Transverse colon (tissue), 4 donors: ENCODE measurements at regions not wholly inside any gene's neighbourhood (a gene's known extent, or its start where the extent isn't known, plus 50 kb on each side); places are given as distances from the start of the nearest gene placed in this dataset.

Experiments used
- DNase-seq: peaks from one replicate; pipeline ENCODE4 v3.0.0-alpha.2; 2019
- H3K27ac ChIP-seq, 4 donors: fragments of 200-600 bp; sonication (generic); 2 replicates each; pipeline ENCODE4 v1.5.1; 2016 to 2018; ENCODE audit warnings: inconsistent platforms in 4 of 4
- H3K27me3 ChIP-seq: fragments of 200-600 bp; sonication (generic); 2 replicates; pipeline ENCODE4 v1.5.1; 2017; ENCODE audit warnings: inconsistent platforms
- H3K36me3 ChIP-seq, 4 donors: fragments of 200-600 bp; sonication (generic); 2 replicates each; pipeline ENCODE4 v1.5.1; 2017 to 2019; ENCODE audit warnings: inconsistent platforms in 4 of 4
- H3K4me1 ChIP-seq, 4 donors: fragments of 200-600 bp; sonication (generic); 2 replicates each; pipeline ENCODE4 v1.5.1; 2017 to 2020; ENCODE audit warnings: inconsistent platforms in 4 of 4
- H3K4me3 ChIP-seq, 4 donors: fragments of 200-600 bp; sonication (generic); 1 replicate in 1 of 4; 2 replicates in 3 of 4; pipeline versions ENCODE4 v1.5.1 to v1.6.1; 2017 to 2019; ENCODE audit warnings: inconsistent platforms in 4 of 4
- H3K9me3 ChIP-seq, 2 donors: fragments of 200-600 bp; sonication (generic); 2 replicates each; pipeline ENCODE4 v1.5.1; 2017 to 2019; ENCODE audit warnings: inconsistent platforms in 2 of 2
- EP300 ChIP-seq: sonication (generic); formaldehyde crosslinking; IDR thresholded peaks from one replicate; pipeline ENCODE4 v1.6.1; 2017; ENCODE audit warnings: antibody characterized with exemption, low read depth
- POLR2A ChIP-seq: fragments of 450-650 bp; IDR thresholded peaks from one replicate; pipeline ENCODE4 v1.6.1; 2016; ENCODE audit warnings: antibody characterized with exemption, mild to moderate bottlenecking, moderate library complexity
- POLR2AphosphoS5 ChIP-seq, 3 donors: sonication (generic); formaldehyde crosslinking; IDR thresholded peaks; one replicate each; pipeline ENCODE4 v1.6.1; 2016; ENCODE audit warnings: antibody characterized with exemption in 3 of 3
- WGBS, 2 donors: methylation state at CpG; one replicate each; pipeline ENCODE4 v1.1.5; 2018; ENCODE audit warnings: low coverage in 1 of 2; 5-methylcytosine and 5-hydroxymethylcytosine counted together
- in situ Hi-C, 4 donors: fragments of 200-750 bp; cut with MboI; loops; one replicate each; pipeline versions ENCODE4 v1.15.0 to v1.15.1; 2017; ENCODE audit warnings: low sequenced_read_pairs in 3 of 4, low pct_ligation_motif_present in 1 of 4, low pct_unique_long_range_greater_than_20kb in 1 of 4
- intact Hi-C: fragments of 100-400 bp; cut with DNase I; formaldehyde crosslinking; loops from one replicate; pipeline ENCODE4 v1.15.1; 2023; ENCODE audit warnings: low total_unique reads
- TF ChIP-seq, protein P1 (sequence below), 5 experiments: fragments of 200-600 bp in 3 of 5; fragments of 450-650 bp in 2 of 5; sonication (generic) in 3 of 5; IDR thresholded peaks; 1 replicate in 2 of 5; 2 replicates in 3 of 5; pipeline ENCODE4 v1.5.1; 2016 to 2017; ENCODE audit warnings: antibody characterized with exemption in 5 of 5, inconsistent platforms in 3 of 5, mild to moderate bottlenecking in 2 of 5, moderate library complexity in 1 of 5

DNA sequence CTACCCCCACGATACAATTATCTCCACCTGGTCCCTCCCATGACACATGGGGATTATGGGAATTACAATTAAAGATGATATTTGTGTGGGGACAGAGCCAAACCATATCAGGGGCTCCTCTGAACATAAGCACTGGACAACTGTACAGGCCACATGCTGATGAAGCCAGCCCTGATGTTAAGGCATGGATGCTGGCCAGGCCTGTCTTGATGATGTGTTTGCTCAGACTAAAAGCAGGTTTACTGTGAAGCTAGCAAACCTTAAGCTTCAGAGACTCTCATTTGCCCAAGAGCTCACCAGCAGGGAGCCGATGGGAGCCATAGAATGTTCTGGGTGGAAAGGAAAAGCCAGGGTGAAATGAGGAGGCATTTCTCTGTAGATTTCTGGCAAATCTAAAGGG, 135.3 kb upstream of the KCNK1 start:
- intact Hi-C loops = no loop called here
- Histone ChIP-seq H3K4me1 (no peaks in the 10 kb centered on the region), H3K27ac (no peak overlapping the region), H3K27me3 (no peaks in the 10 kb centered on the region), H3K36me3 (no peaks in the 10 kb centered on the region), H3K4me3 (no peak overlapping the region), H3K9me3 (no peaks in the 10 kb centered on the region)
- in situ Hi-C loops = no loop called here
- DNase-seq = no peak
- TF ChIP-seq, protein P1, sequence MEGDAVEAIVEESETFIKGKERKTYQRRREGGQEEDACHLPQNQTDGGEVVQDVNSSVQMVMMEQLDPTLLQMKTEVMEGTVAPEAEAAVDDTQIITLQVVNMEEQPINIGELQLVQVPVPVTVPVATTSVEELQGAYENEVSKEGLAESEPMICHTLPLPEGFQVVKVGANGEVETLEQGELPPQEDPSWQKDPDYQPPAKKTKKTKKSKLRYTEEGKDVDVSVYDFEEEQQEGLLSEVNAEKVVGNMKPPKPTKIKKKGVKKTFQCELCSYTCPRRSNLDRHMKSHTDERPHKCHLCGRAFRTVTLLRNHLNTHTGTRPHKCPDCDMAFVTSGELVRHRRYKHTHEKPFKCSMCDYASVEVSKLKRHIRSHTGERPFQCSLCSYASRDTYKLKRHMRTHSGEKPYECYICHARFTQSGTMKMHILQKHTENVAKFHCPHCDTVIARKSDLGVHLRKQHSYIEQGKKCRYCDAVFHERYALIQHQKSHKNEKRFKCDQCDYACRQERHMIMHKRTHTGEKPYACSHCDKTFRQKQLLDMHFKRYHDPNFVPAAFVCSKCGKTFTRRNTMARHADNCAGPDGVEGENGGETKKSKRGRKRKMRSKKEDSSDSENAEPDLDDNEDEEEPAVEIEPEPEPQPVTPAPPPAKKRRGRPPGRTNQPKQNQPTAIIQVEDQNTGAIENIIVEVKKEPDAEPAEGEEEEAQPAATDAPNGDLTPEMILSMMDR (IDR thresholded peaks at IDR 0.05) = no peak
- TF ChIP-seq POLR2A (no peak), EP300 (no peak), POLR2AphosphoS5 (IDR thresholded peaks at IDR 0.05) (no peak)
- 76 to 86% methylated on average over 1 to 2 of the region's 2 CpGs for WGBS, 2 donors

DNA sequence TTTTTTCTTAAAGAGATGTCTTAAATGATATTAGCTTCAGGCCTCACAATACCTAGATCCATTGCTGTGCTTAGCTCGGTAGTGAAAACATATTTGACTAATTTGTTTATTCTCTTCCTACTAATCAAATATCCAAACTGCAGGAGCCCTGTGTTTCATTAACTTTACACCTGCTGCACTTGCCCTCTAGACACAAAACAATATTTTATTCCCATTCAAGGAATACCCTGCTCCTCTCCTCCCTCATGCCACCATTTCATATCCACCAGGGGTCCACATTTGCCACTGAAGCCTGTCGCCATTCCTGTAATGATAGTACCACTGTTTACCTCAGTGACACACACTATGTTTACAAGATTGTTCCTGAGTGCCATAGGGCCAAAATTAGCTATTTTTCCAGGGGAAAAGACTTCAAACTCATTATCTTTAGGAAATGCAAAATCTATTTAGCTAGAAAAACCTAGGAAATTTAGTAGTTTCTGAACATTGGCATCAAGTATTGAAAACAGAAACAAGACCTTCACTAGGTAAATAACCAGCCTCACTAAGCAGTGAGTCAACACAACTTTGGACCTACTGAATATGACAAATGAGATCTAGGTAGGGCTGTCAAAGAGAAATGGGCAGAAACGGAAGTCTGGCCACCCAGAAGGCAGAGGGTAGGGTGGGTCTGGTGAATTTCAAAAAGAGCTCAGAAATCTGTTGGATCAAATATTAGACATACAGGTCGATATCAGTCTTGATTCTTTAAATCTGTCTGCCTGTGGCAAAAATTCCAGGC, 134.6 kb upstream of the KCNK1 start:
- H3K36me3 ChIP-seq = no peaks in the 10 kb centered on the region
- in situ Hi-C loops = no loop called here
- 54 to 57% methylated on average over 3 to 4 of the region's 4 CpGs for WGBS, 2 donors
- no peaks in the 10 kb centered on the region for H3K4me1 ChIP-seq
- H3K9me3 ChIP-seq = no peaks in the 10 kb centered on the region
- intact Hi-C loops = no loop called here
- no peak overlapping the region for H3K27ac ChIP-seq
- H3K4me3 ChIP-seq = no peak overlapping the region
- no peaks in the 10 kb centered on the region for H3K27me3 ChIP-seq
- DNase-seq = no peak
- TF ChIP-seq POLR2AphosphoS5 (IDR thresholded peaks at IDR 0.05) (no peak), EP300 (no peak), POLR2A (no peak)
- TF ChIP-seq, protein P1 (IDR thresholded peaks at IDR 0.05) = no peak

DNA sequence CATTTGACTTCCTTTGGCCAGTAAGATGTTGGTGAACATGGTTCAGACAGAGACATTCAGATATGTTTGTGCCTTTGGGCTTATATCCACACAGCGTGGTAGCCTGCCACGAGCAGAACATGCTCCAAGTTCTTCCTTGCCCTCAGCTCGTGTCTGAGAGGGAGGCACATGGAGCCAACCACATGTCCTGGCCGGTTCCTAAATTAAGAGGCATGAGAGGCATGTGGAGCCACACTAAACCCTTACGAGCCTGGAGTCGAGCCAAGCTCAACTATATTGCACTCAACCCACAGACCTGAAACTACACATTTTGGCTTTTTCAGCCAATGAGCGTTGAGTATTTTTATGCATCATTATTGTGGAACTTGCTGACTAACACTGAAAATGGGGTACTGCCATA, 133.7 kb upstream of the KCNK1 start:
- no peaks in the 10 kb centered on the region for H3K36me3 ChIP-seq
- H3K4me3 ChIP-seq = no peak overlapping the region
- in situ Hi-C loops = no loop called here
- intact Hi-C loops = no loop called here
- no peak for DNase-seq
- no peak for TF ChIP-seq POLR2AphosphoS5 (IDR thresholded peaks at IDR 0.05)
- TF ChIP-seq EP300 = no peak
- TF ChIP-seq POLR2A = no peak
- TF ChIP-seq, protein P1 (IDR thresholded peaks at IDR 0.05) = no peak
- no peaks in the 10 kb centered on the region for H3K27me3 ChIP-seq
- WGBS, 2 donors = 55 to 70% methylated on average over 2 to 7 of the region's 7 CpGs
- no peak overlapping the region for H3K27ac ChIP-seq
- H3K4me1 ChIP-seq = no peaks in the 10 kb centered on the region
- H3K9me3 ChIP-seq = no peaks in the 10 kb centered on the region

DNA sequence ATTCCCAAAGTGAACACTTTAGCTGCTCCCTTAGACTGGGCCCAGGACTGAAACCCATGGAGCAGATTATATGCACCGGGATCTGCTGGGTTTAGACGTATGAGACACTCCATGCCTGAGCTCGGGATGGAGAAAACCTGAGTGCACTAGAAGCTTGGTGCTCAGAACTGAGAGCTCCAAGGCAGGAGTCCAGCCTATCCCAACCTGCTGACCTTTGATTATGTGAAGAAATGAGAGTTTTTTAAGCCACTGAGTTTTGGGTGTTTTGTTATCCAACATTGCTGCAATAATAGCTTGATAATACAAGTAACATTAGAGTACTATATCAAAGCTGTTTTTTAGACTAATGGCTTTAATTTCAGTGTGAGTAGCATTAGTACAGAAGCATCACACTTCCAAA, 131.5 kb upstream of the KCNK1 start:
- 87 to 93% methylated on average over 3 of the region's 3 CpGs for WGBS, 2 donors
- intact Hi-C loops = no loop called here
- H3K4me3 ChIP-seq = no peak overlapping the region
- H3K27me3 ChIP-seq = no peaks in the 10 kb centered on the region
- TF ChIP-seq POLR2A = no peak
- H3K4me1 ChIP-seq = no peaks in the 10 kb centered on the region
- no peak overlapping the region for H3K27ac ChIP-seq
- no peaks in the 10 kb centered on the region for H3K9me3 ChIP-seq
- no peak for DNase-seq
- in situ Hi-C loops = no loop called here
- H3K36me3 ChIP-seq = no peaks in the 10 kb centered on the region

DNA sequence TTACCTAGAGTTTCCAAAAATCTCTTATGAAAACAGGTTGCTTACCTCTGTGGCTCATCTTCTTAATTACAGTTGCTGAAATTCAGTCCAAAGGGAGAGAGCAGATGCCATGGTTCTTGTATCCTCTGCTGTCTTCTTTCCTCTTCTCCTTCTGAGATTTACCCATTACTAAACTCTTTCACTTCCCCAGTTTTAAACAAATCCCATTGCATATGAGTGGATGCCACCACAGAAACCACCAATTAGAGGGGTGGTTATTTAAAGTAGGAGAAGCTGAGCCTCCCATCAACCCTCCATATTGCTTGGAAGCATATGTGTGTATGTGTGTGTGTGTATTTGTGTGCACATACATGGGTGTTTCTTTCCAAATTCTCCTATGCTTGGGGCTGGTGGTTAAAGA, 128.5 kb upstream of the KCNK1 start:
- Histone ChIP-seq H3K4me3 (no peak overlapping the region), H3K9me3 (no peaks in the 10 kb centered on the region), H3K27ac (no peak overlapping the region), H3K36me3 (no peaks in the 10 kb centered on the region), H3K27me3 (no peaks in the 10 kb centered on the region), H3K4me1 (no peaks in the 10 kb centered on the region)
- DNase-seq = no peak
- in situ Hi-C loops (no loop called here), intact Hi-C loops (no loop called here)
- TF ChIP-seq POLR2AphosphoS5 (IDR thresholded peaks at IDR 0.05) (no peak), POLR2A (no peak), EP300 (no peak)
- TF ChIP-seq, protein P1 (IDR thresholded peaks at IDR 0.05) = no peak
